ENCODE measurements at regions not wholly inside any gene's neighbourhood (a gene's known extent, or its start where the extent isn't known, plus 50 kb on each side); places are given as distances from the start of the nearest gene placed in this dataset.
"Not testable (repeated sequence)": the region's sequence is repeated elsewhere in the genome, so short reads cannot be mapped to it uniquely, and the experiment has no call there.

DNA sequence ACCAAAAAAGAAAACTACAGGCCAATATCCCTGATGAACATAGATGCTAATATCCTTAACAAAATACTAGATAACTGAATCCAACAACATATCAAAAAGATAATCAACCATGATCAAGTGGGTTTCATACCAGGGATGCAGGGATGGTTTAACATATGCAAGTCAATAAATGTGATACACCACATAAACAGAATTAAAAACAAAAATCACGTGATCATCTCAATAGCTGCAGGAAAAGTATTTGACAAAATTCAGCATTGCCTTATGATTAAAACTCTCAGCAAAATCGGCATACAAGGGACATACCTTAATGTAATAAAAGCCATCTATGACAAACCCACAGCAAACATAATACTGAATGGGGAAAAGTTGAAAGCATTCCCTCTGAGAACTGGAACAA is 199.9 kb downstream of the TXNL1 start:
- DNase-seq: not testable (repeated sequence)

GRCh38 chr18:56436651-56437050 is 201.7 kb downstream of the TXNL1 start:
- DNase-seq: no peak

DNA sequence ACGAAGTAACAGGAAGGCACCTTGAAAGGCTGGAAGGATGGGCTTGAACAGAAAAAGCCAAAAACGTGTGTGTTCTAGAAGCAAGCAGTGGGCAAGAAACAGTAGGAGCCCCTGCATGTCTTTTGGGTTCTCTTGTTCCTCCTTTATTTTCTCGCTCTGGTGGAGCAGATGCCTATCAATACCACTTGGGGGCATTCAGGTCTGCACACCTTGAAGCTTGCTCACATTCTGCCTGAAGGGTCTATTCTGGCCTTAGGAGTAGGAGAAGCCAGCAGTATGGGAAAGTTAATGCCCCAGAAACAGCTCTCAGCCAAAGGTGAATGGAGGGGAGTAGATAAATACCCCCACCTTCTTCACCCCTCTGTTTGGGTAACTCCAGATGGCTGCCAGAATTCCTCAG is 204.5 kb downstream of the TXNL1 start:
- DNase-seq: no peak

GRCh38 chr18:56431551-56431950 is 206.8 kb downstream of the TXNL1 start:
- DNase-seq: no peak

DNA sequence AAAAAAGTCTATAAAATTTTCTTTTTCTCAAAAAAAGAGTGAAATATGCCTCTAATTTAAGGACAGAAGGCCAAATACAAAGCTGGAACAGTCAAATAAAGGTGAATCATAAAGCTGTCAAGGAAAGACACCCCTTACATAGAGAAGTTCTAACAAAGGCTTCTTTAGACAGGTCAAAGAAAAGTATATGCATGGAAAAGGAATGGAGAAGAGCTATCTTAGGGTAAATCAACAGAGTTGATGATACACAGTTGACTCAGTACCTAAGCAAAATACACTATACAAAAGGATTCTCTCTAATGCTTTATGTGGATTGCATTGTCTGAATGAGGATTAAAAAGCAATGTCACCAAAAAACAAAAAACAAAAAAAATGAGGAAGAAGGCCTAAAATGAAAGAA is 214.8 kb downstream of the TXNL1 start:
- DNase-seq: no peak

DNA sequence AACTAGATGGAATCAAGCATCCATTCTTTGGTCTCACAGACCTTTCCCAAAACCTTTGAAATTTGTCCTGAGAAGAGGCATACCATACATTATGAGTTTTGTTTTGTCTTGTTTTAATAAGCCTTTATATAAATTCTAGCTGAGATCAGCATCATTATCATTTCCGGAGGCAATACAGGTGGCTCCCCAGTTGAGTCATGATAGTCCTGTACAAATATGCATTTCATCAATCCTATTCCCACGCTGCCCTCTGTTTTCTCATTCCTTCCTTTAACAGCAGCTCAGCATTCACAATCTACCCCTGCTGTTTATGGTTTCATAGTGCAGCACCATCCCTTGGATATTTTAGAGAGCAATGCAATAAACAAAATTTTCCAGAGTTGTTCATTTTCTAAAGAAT is 216.7 kb downstream of the TXNL1 start:
- DNase-seq: no peak

- not testable (repeated sequence) for DNase-seq
Observed at GRCh38 chr18:56420868-56421267, 217.5 kb downstream of the TXNL1 start.

DNA sequence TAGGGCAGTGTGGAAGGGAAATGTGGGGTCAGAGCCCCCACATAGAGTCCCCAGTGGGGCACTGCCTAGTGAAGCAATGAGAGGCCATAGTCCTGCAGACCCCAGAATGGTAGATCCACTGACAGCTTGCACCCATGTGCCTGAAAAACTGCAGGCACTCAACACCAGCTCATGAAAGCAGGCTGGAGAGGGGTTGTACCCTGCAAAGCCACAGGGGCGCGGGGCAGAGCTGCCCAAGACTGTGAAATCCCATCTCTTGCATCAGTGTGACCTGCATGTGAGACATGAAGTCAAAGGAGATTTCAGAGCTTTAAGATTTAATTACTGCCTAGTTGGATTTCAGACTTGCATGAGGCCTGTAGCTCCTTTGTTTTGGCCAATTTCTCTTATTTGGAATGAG is 224.0 kb downstream of the TXNL1 start:
- no peak for DNase-seq

- DNase-seq: no peak
Observed at GRCh38 chr18:56413862-56414261, 224.5 kb downstream of the TXNL1 start.

- no peak for DNase-seq
Observed at GRCh38 chr18:56412951-56413350, 225.4 kb downstream of the TXNL1 start.

DNA sequence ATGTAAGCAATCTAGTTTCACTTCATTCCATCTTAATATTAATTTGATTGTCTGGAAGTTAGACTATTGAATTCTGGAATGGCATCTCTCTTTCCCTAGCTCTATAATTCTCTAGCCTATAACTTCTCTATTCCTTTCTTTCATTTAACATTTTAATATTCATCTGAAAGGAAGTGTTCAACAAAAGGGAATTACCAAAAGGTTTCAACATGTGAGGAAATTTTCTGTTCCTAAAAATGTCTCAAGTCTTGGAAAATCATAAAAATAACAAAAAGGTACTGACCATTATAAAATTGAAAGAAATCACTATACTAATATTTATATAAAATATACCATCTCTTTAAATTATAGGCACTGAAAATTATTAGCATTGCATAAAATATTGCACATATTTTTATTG is 228.7 kb downstream of the TXNL1 start:
- DNase-seq: no peak

DNA sequence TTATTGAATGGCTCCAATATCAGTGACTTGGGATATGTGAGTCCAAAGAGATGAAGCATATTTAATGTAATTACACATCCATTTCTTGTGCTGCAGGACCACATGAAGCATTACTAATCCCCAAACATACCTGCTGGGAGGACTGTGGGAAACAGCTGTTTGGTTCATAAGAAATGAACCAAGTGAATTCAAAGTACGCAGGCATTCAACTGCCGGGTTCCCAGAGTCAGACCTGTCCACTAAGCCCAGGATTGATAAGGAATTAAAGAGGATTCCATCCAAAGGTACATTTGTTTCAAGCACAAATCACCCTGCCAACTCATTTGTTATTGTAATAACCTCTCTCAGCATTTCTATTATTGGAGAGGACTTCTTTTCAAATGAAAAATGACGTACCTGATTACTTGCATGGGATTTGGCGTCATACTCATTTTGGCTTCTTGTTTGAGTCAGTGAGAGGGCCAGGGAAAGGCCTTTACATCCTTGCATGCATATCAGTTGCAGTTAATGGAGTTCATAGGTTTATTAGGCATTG is 230.7 kb downstream of the TXNL1 start:
- DNase-seq: no peak

GRCh38 chr18:56402872-56403516 is 235.4 kb downstream of the TXNL1 start:
- DNase-seq: peak; percentile 2

GRCh38 chr18:56393870-56394269 is 244.5 kb downstream of the TXNL1 start:
- DNase-seq: no peak

GRCh38 chr18:56391931-56392590 is 246.3 kb downstream of the TXNL1 start:
- DNase-seq: no peak

DNA sequence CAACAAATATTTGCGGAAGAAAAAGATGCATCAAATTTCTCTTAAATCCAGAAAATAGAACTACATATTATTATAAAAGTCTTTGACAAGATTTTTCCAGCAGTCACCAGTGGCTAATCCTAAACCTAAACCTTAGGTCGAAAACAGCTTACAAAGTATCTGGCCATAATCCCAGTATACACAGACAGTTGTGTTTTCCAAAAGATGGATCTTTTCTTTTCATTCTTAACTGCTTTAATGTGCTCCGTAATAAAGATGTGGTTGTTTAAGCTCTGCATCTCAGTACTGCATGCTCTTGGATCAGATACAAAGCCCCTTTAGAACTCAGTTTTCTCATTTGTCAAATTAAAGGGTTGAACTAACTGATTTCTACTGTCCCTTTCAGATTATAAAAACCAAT is 247.8 kb downstream of the TXNL1 start:
- no peak for DNase-seq

GRCh38 chr18:56389190-56389589 is 249.2 kb downstream of the TXNL1 start:
- DNase-seq: no peak

DNA sequence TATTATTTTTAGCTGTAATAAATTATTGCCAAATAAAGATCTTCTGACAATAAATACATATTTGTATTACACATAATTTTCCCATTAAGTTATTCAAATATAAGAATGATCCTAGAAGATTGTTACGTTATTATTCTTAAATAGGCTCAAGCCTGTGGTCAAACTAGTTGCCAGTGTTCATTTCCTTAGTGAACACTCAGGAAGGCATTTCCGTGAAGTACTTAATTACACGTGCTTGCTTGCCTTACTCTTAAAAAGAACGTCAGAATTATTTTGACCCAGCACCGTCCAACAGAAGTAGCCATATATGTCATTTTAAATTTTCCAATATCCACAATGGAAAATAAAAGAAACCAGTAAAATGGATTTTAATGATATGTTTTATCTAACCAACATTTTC is 249.8 kb downstream of the TXNL1 start:
- DNase-seq: no peak

DNA sequence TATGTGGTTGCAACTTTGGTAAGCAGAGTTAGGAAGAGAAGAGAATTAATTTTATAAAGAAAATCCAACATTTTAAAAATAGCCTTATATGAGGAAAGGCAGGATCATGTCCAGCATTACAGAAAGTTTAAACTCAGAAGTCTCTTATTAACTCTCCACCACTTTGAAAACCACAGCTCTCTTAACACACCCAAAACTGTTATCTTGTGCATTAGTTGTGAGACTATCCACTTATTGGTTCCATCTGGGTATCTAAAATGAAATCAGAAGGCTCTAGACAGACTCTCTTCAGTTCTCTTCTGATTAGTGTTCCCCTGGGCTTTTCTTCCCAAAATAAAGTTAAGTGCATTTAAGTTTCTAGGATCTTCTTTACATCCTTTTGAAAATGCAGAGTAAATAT is 251.5 kb downstream of the TXNL1 start:
- no peak for DNase-seq

GRCh38 chr18:56383349-56383748 is 255.0 kb downstream of the TXNL1 start:
- no peak for DNase-seq

DNA sequence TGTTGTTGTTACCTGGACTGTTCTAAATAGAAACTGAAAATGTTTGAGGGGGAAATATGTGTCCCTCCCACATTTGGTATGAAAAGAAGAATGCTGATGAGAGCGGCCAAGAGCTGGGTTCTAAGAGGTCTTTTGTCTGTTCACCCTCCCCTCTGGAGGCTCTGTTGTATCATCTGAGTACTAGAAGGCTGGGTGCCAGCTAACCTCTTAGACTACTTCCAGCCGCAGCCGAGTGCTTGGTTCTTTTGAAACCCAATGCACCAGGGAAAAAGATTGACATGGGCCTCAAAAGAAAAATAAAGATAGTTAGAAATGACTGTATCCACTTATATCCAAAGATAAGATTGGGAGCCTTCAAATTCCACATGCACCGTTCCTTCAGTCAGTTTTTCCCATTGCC is 255.9 kb downstream of the TXNL1 start:
- no peak for DNase-seq

DNA sequence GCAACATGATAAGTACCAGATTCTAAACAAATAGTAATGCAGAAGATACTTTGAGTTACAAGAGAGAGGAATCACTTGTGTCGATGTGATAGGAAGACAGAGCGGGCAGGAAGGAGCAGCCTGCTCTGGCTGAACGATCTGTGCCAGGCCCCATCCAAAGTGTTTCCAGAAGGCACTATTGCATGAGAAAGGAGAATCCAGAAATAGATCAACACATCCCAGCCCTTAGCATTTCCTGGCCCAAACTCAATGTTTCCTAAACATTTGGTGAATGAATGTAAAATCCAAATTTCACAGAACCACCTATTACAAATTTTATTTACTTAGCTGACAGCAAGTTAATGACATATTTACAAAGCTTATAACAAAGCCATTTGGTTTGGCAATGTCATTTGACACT is 257.2 kb downstream of the TXNL1 start:
- no peak for DNase-seq

DNA sequence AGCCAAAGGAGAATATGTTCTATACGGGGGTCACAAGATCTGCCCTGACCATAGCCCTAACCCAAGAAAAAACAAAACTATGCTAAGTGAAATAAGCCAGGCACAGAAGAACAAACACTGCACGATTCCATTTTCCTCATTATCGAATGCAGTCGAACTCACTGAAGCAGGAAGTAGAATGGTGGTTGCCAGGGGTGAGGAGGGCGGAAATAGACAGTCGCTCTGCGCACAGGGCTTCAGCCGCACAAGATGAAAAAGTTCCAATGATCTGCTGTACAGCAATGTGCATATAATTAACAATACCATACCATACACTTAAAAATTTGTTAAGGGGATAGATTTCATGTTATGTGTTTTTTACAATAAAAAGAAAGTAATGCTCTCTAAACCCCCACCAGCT is 257.7 kb downstream of the TXNL1 start:
- DNase-seq: no peak

DNA sequence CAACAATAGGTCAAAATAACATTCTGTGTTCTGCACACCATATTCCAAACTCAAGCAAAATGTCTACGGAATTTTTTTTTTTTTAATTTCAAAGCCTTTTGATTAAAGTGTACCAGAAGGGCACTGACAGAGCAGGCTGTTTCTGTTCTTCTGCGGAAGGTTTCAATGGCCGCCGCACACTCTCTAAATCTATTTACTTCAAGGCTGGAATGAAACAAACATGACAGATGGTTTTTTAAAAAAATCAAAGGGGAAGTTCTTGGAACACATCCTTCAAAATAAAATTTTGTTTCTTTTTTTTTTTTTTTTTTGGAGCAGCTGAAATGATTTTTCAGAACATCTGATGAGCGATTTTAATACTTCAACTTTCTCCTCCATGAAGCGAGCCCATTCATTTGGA is 259.1 kb downstream of the TXNL1 start:
- no peak for DNase-seq

GRCh38 chr18:56377231-56377630 is 261.2 kb downstream of the TXNL1 start:
- DNase-seq: no peak
